Neuronal stem cell (in vitro differentiated cells): ENCODE measurements at regions not wholly inside any gene's neighbourhood (a gene's known extent, or its start where the extent isn't known, plus 50 kb on each side); places are given as distances from the start of the nearest gene placed in this dataset.
"Not testable (repeated sequence)": the region's sequence is repeated elsewhere in the genome, so short reads cannot be mapped to it uniquely, and the experiment has no call there.

Experiments
- DNase-seq: peaks from one replicate; pipeline ENCODE4 v3.0.0-alpha.2; 2013; ENCODE audit warnings: low spot score
- H2AFZ ChIP-seq: one replicate; pipeline ENCODE4 v1.6.1; 2013; ENCODE audit warnings: mild to moderate bottlenecking, low read length, inconsistent platforms
- H2AK5ac ChIP-seq: 2 replicates; pipeline ENCODE4 v1.6.1; 2013; ENCODE audit warnings: low read depth, mild to moderate bottlenecking, inconsistent platforms, low read length, moderate library complexity, mixed read lengths
- H2BK120ac ChIP-seq: 2 replicates; pipeline ENCODE4 v1.6.1; 2013; ENCODE audit warnings: low read depth, mild to moderate bottlenecking, inconsistent platforms, low read length, moderate library complexity, mixed read lengths
- H2BK12ac ChIP-seq: one replicate; pipeline ENCODE4 v1.6.1; 2013; ENCODE audit warnings: low read length, inconsistent platforms
- H2BK15ac ChIP-seq: 2 replicates; pipeline ENCODE4 v1.6.1; 2013; ENCODE audit warnings: mild to moderate bottlenecking, low read length, inconsistent platforms, mixed read lengths
- H2BK5ac ChIP-seq: one replicate; pipeline ENCODE4 v1.6.1; 2013; ENCODE audit warnings: inconsistent platforms, mild to moderate bottlenecking, low read length, moderate library complexity
- H3K14ac ChIP-seq: one replicate; pipeline ENCODE4 v1.6.1; 2013; ENCODE audit warnings: low read length, inconsistent platforms
- H3K18ac ChIP-seq: 2 replicates; pipeline ENCODE4 v1.6.1; 2013; ENCODE audit warnings: low read length, inconsistent platforms
- H3K23ac ChIP-seq: 2 replicates; pipeline ENCODE4 v1.6.1; 2013; ENCODE audit warnings: low read depth, mild to moderate bottlenecking, mixed read lengths, low read length, inconsistent platforms; ENCODE audit not compliant: poor library complexity
- H3K27ac ChIP-seq: replicated peaks from 3 replicates; pipeline ENCODE4 v1.5.1; 2013; ENCODE audit warnings: low read length, inconsistent platforms
- H3K27me3 ChIP-seq, 3 experiments: 2 replicates each; pipeline ENCODE4 v1.6.1; 2013; ENCODE audit warnings: low read length in 3 of 3, mild to moderate bottlenecking in 2 of 3, inconsistent platforms in 1 of 3, low read depth in 1 of 3, mixed read lengths in 1 of 3, moderate library complexity in 1 of 3; ENCODE audit not compliant: control insufficient read depth in 3 of 3, insufficient read depth in 3 of 3
- H3K36me3 ChIP-seq, 2 donors: replicated peaks in 1 of 2; 2 replicates each; pipeline ENCODE4 v1.6.1; 2013; ENCODE audit warnings: low read length in 2 of 2; ENCODE audit not compliant: control insufficient read depth in 2 of 2, insufficient read depth in 2 of 2
- H3K4ac ChIP-seq: 2 replicates; pipeline ENCODE4 v1.6.1; 2013; ENCODE audit warnings: inconsistent platforms, mild to moderate bottlenecking, low read length, moderate library complexity
- H3K4me1 ChIP-seq, 2 donors: 1 replicate in 1 of 2; 2 replicates in 1 of 2; pipeline ENCODE4 v1.6.1; 2013; ENCODE audit warnings: low read length in 2 of 2, low read depth in 1 of 2; ENCODE audit not compliant: control insufficient read depth in 2 of 2, insufficient read depth in 1 of 2
- H3K4me2 ChIP-seq: one replicate; pipeline ENCODE4 v1.6.1; 2013; ENCODE audit warnings: mild to moderate bottlenecking, low read length, inconsistent platforms; ENCODE audit not compliant: insufficient read depth, poor library complexity, severe bottlenecking
- H3K4me3 ChIP-seq, 2 donors: 2 replicates each; pipeline ENCODE4 v1.5.1; 2013; ENCODE audit warnings: low read length in 2 of 2, mild to moderate bottlenecking in 2 of 2, inconsistent platforms in 1 of 2, moderate library complexity in 1 of 2
- H3K79me1 ChIP-seq: one replicate; pipeline ENCODE4 v1.6.1; 2013; ENCODE audit warnings: low read depth, mild to moderate bottlenecking, inconsistent platforms, low read length, moderate library complexity
- H3K9ac ChIP-seq: one replicate; pipeline ENCODE4 v1.6.1; 2013; ENCODE audit warnings: mild to moderate bottlenecking, low read depth, low read length, inconsistent platforms; ENCODE audit not compliant: poor library complexity
- H3K9me3 ChIP-seq, 2 donors: replicated peaks in 1 of 2; 2 replicates each; pipeline versions ENCODE3 to v1.6.1; 2013; ENCODE audit warnings: low read length in 2 of 2, mild to moderate bottlenecking in 2 of 2, inconsistent platforms in 1 of 2, low read depth in 1 of 2, mixed read lengths in 1 of 2, moderate library complexity in 1 of 2; ENCODE audit not compliant: control insufficient read depth in 2 of 2, insufficient read depth in 1 of 2
- H4K8ac ChIP-seq: one replicate; pipeline ENCODE4 v1.6.1; 2013; ENCODE audit warnings: low read depth, mild to moderate bottlenecking, inconsistent platforms, low read length, moderate library complexity
- H4K91ac ChIP-seq: one replicate; pipeline ENCODE4 v1.6.1; 2013; ENCODE audit warnings: low read length, low read depth, mild to moderate bottlenecking, inconsistent platforms; ENCODE audit not compliant: poor library complexity
- WGBS, 2 donors: extraction: QIAGEN DNeasy Blood & Tissue Kit; methylation state at CpG; one replicate each; pipeline ENCODE4 v1.1.7; 2013; ENCODE audit warnings: missing lambda C conversion rate in 2 of 2, mixed read lengths in 1 of 2; ENCODE audit not compliant: insufficient read length in 2 of 2, insufficient replicate concordance in 1 of 2; ENCODE audit errors: extremely low coverage in 2 of 2; 5-methylcytosine and 5-hydroxymethylcytosine counted together

- no peak overlapping the region for H3K27ac ChIP-seq
- no peaks in the 10 kb centered on the region for H3K36me3 ChIP-seq
- no peak overlapping the region for H4K8ac ChIP-seq
- H2BK12ac ChIP-seq: no peak overlapping the region
- no peak overlapping the region for H2AFZ ChIP-seq
- no peaks in the 10 kb centered on the region for H3K4me1 ChIP-seq
- H3K9me3 ChIP-seq: no peaks in the 10 kb centered on the region
- H2BK5ac ChIP-seq: no peak overlapping the region
- H3K14ac ChIP-seq: no peak overlapping the region
- H3K9ac ChIP-seq: no peak overlapping the region
- no peak overlapping the region for H3K23ac ChIP-seq
- H3K4me3 ChIP-seq: no peak overlapping the region
- no CpG with 5 or more reads among the region's 3 CpGs for WGBS, 2 donors
- DNase-seq: no peak
- H3K27me3 ChIP-seq: no peaks in the 10 kb centered on the region
- H2AK5ac ChIP-seq: no peak overlapping the region
- H2BK120ac ChIP-seq: no peak overlapping the region
- H3K4ac ChIP-seq: no peak overlapping the region
- no peak overlapping the region for H3K4me2 ChIP-seq
- H2BK15ac ChIP-seq: no peak overlapping the region
- no peak overlapping the region for H4K91ac ChIP-seq
- H3K79me1 ChIP-seq: no peaks in the 10 kb centered on the region
- H3K18ac ChIP-seq: no peak overlapping the region
Observed at GRCh38 chr2:187693923-187694322, 139.7 kb upstream of the TFPI start.

GRCh38 chr2:187696644-187697043 is 142.4 kb upstream of the TFPI start:
- not testable (repeated sequence) for H3K27me3 ChIP-seq, H4K8ac ChIP-seq, H2AK5ac ChIP-seq, H2BK120ac ChIP-seq, H3K18ac ChIP-seq, H3K4me3 ChIP-seq, H3K27ac ChIP-seq, H4K91ac ChIP-seq, H2AFZ ChIP-seq, H3K36me3 ChIP-seq, H3K4me1 ChIP-seq, H3K79me1 ChIP-seq, H3K14ac ChIP-seq, H3K4ac ChIP-seq, DNase-seq, H3K4me2 ChIP-seq, H3K9ac ChIP-seq, H3K9me3 ChIP-seq, H2BK12ac ChIP-seq, H2BK5ac ChIP-seq, H3K23ac ChIP-seq, H2BK15ac ChIP-seq
- WGBS, 2 donors: no CpG with 5 or more reads among the region's 7 CpGs

- H3K27ac ChIP-seq: no peak overlapping the region
- no peaks in the 10 kb centered on the region for H3K36me3 ChIP-seq
- H2BK5ac ChIP-seq: no peak overlapping the region
- no peak overlapping the region for H2BK120ac ChIP-seq
- WGBS, 2 donors: no CpG with 5 or more reads among the region's 2 CpGs
- no peak overlapping the region for H2AK5ac ChIP-seq
- no peaks in the 10 kb centered on the region for H3K4me1 ChIP-seq
- H2BK15ac ChIP-seq: no peak overlapping the region
- DNase-seq: no peak
- H4K8ac ChIP-seq: no peak overlapping the region
- H3K9ac ChIP-seq: no peak overlapping the region
- H4K91ac ChIP-seq: no peak overlapping the region
- no peak overlapping the region for H3K14ac ChIP-seq
- H3K4me3 ChIP-seq: no peak overlapping the region
- H3K23ac ChIP-seq: no peak overlapping the region
- H3K79me1 ChIP-seq: no peaks in the 10 kb centered on the region
- no peak overlapping the region for H3K4me2 ChIP-seq
- H3K27me3 ChIP-seq: no peaks in the 10 kb centered on the region
- no peak overlapping the region for H3K18ac ChIP-seq
- H2BK12ac ChIP-seq: no peak overlapping the region
- H3K9me3 ChIP-seq: no peaks in the 10 kb centered on the region
- H2AFZ ChIP-seq: no peak overlapping the region
- H3K4ac ChIP-seq: no peak overlapping the region
Observed at GRCh38 chr2:187698374-187699110, 144.3 kb upstream of the TFPI start.

GRCh38 chr2:187702157-187702556 is 147.9 kb upstream of the TFPI start:
- Histone ChIP-seq H3K4me2 (no peak overlapping the region), H4K91ac (no peak overlapping the region), H3K4me3 (no peak overlapping the region), H2BK120ac (no peak overlapping the region), H2BK12ac (no peak overlapping the region), H3K23ac (no peak overlapping the region), H3K9ac (no peak overlapping the region), H3K9me3 (no peaks in the 10 kb centered on the region), H3K4me1 (no peaks in the 10 kb centered on the region), H3K14ac (no peak overlapping the region), H2AFZ (no peak overlapping the region), H2BK15ac (no peak overlapping the region), H4K8ac (no peak overlapping the region), H3K79me1 (no peaks in the 10 kb centered on the region), H3K4ac (no peak overlapping the region), H2AK5ac (no peak overlapping the region), H3K27me3 (no peaks in the 10 kb centered on the region), H3K27ac (no peak overlapping the region), H3K36me3 (no peaks in the 10 kb centered on the region), H2BK5ac (no peak overlapping the region), H3K18ac (no peak overlapping the region)
- no CpG with 5 or more reads among the region's 1 CpG for WGBS, 2 donors
- DNase-seq: no peak
